ENCODE measurements at regions not wholly inside any gene's neighbourhood (a gene's known extent, or its start where the extent isn't known, plus 50 kb on each side); places are given as distances from the start of the nearest gene placed in this dataset.
"Not testable (repeated sequence)": the region's sequence is repeated elsewhere in the genome, so short reads cannot be mapped to it uniquely, and the experiment has no call there.

- TF ChIP-seq CTCF, EP300, POLR2A (IDR thresholded peaks at IDR 0.05): not testable (repeated sequence)
Observed at GRCh38 chr20:30871127-30871526, 386.3 kb upstream of the DEFB115 start.
